Psoas muscle (tissue), 7 donors: ENCODE measurements at regions not wholly inside any gene's neighbourhood (a gene's known extent, or its start where the extent isn't known, plus 50 kb on each side); places are given as distances from the start of the nearest gene placed in this dataset.

Experiments used
- ATAC-seq, 4 donors: fragments of 200-7000 bp; cut with Tn5 transposase; one replicate each; pipeline ENCODE4 v1.9.1; 2020; ENCODE audit warnings: moderate library complexity in 3 of 4, mild to moderate bottlenecking in 2 of 4
- DNase-seq, 2 donors: peaks; one replicate each; pipeline ENCODE4 v3.0.0-alpha.2; 2020
- H3K27ac ChIP-seq: fragments of 200-600 bp; one replicate; pipeline ENCODE4 v1.8.0; 2022
- H3K27me3 ChIP-seq, 3 donors: fragments of 200-600 bp in 1 of 3; one replicate each; pipeline versions ENCODE4 v1.6.1 to v1.8.0; 2013 to 2022; ENCODE audit warnings: low read length in 2 of 3, mild to moderate bottlenecking in 2 of 3, moderate library complexity in 1 of 3; ENCODE audit not compliant: insufficient read depth in 3 of 3
- H3K36me3 ChIP-seq, 2 donors: fragments of 200-600 bp in 1 of 2; one replicate each; pipeline versions ENCODE4 v1.6.1 to v1.8.0; 2013 to 2022; ENCODE audit warnings: low read depth in 1 of 2, mild to moderate bottlenecking in 1 of 2, moderate library complexity in 1 of 2; ENCODE audit not compliant: insufficient read depth in 1 of 2
- H3K4me1 ChIP-seq: fragments of 200-600 bp; one replicate; pipeline ENCODE4 v1.8.0; 2022
- H3K4me3 ChIP-seq: fragments of 200-600 bp; one replicate; pipeline ENCODE4 v1.8.0; 2022; ENCODE audit warnings: mild to moderate bottlenecking
- H3K9me3 ChIP-seq: fragments of 200-600 bp; one replicate; pipeline ENCODE4 v1.8.0; 2022
- CTCF ChIP-seq: fragments of 200-600 bp; IDR thresholded peaks from one replicate; pipeline ENCODE4 v1.8.0; 2022; ENCODE audit warnings: antibody characterized with exemption
- WGBS, 3 donors: extraction: QIAGEN DNeasy Blood & Tissue Kit; methylation state at CpG; one replicate each; pipeline versions ENCODE4 v1.1.6 to v1.1.7; 2013; 5-methylcytosine and 5-hydroxymethylcytosine counted together
- intact Hi-C, 2 donors: fragments of 100-400 bp; cut with DNase I; formaldehyde crosslinking; loops; one replicate each; pipeline versions ENCODE4 v1.11.0 to v1.14.2; 2022
- donor health status: healthy with polysubstance abuse.
- donor health status: DM: no; HTN: no; CAD: no; lungs with moderate emphysema.
- donor health status: Bipolar disorder and iron deficiency.
- donor health status: healthy.
- donor health status: DM: yes; HTN: yes; CAD: no.
- donor health status: DM: no; HTN: no; CAD: no.
- donor health status: DM: yes; HTN: yes; CAD: no.

- H3K4me3 ChIP-seq, result no peak overlapping the region
- H3K9me3 ChIP-seq, result no peaks in the 10 kb centered on the region
- no peaks in the 10 kb centered on the region for H3K27me3 ChIP-seq
- TF ChIP-seq CTCF, result no peak
- H3K4me1 ChIP-seq, result no peaks in the 10 kb centered on the region
- WGBS, 3 donors, result 72 to 88% (median 85%) methylated on average over 3 of the region's 3 CpGs
- H3K36me3 ChIP-seq, result no peaks in the 10 kb centered on the region
- no peak overlapping the region for H3K27ac ChIP-seq
- intact Hi-C loops, result no loop called here
- ATAC-seq (no peak), DNase-seq (no peak)
These were observed 115.6 kb downstream of the BTG1 start for GRCh38 chr12:92029902-92030586.

DNA sequence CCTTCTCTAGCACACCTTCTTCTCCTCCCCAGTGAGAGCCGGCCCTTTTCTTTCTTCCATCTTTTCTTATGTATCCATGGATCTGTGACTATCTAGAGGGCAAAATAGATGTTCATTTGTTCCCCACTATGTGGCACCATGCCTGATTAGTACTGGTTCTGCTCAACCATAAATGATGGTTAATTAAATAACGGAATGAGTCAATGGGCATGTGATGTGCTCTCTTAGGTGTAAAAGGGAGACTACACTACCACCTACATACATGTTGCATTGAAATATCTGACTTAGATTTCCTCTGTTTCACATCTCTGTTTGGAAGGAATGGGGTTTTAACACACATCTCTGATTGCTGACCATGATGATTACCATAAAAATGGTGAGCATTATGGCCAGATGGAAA, 116.5 kb downstream of the BTG1 start:
- intact Hi-C loops, result no loop called here
- H3K9me3 ChIP-seq, result no peaks in the 10 kb centered on the region
- ATAC-seq, result no peak
- 92 to 94% (median 93%) methylated on average over 2 of the region's 2 CpGs for WGBS, 3 donors
- H3K4me3 ChIP-seq, result no peak overlapping the region
- no peak for TF ChIP-seq CTCF
- no peaks in the 10 kb centered on the region for H3K4me1 ChIP-seq
- no peak for DNase-seq
- no peaks in the 10 kb centered on the region for H3K36me3 ChIP-seq
- no peaks in the 10 kb centered on the region for H3K27me3 ChIP-seq
- no peak overlapping the region for H3K27ac ChIP-seq

- intact Hi-C loops, result no loop called here
- Histone ChIP-seq H3K27me3 (no peaks in the 10 kb centered on the region), H3K36me3 (no peaks in the 10 kb centered on the region), H3K27ac (no peak overlapping the region), H3K4me3 (no peak overlapping the region), H3K4me1 (no peaks in the 10 kb centered on the region), H3K9me3 (no peaks in the 10 kb centered on the region)
- TF ChIP-seq CTCF, result no peak
- ATAC-seq (no peak), DNase-seq (no peak)
- WGBS, 3 donors, result 36 to 41% (median 39%) methylated on average over 1 of the region's 1 CpG
These were observed 117.3 kb downstream of the BTG1 start for GRCh38 chr12:92028441-92028709.

- DNase-seq (no peak), ATAC-seq (no peak)
- TF ChIP-seq CTCF, result no peak
- no peak overlapping the region for H3K27ac ChIP-seq
- WGBS, 3 donors, result 59 to 74% (median 64%) methylated on average over 4 of the region's 4 CpGs
- H3K9me3 ChIP-seq, result no peaks in the 10 kb centered on the region
- H3K4me3 ChIP-seq, result no peak overlapping the region
- intact Hi-C loops, result no loop called here
- no peaks in the 10 kb centered on the region for H3K4me1 ChIP-seq
- no peaks in the 10 kb centered on the region for H3K36me3 ChIP-seq
- no peaks in the 10 kb centered on the region for H3K27me3 ChIP-seq
These were observed 117.8 kb downstream of the BTG1 start for GRCh38 chr12:92027701-92028440.

DNA sequence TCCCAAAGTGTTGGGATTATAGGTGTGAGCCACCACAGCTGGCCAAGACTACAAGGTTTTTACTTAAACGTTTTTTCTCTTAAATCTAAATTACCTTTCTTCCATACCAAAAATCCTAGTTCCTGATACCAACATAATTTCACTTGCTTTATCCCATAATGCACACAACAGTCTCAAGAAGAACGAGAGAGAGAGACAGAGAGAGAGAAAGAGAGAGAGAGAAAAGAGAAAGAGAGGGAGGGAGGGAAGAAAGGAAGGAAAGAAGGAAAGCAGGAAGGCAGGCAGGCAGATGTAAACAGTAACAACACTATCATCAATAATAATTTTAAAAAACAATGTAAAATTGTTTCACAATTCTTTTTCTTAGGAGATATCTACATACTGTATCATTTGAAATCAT, 118.4 kb downstream of the BTG1 start:
- Histone ChIP-seq H3K36me3 (no peaks in the 10 kb centered on the region), H3K9me3 (no peaks in the 10 kb centered on the region), H3K27me3 (no peaks in the 10 kb centered on the region), H3K4me1 (no peaks in the 10 kb centered on the region), H3K27ac (no peak overlapping the region), H3K4me3 (no peak overlapping the region)
- WGBS, 3 donors, result 77 to 86% (median 78%) methylated on average over 2 of the region's 2 CpGs
- no peak for DNase-seq
- ATAC-seq, result no peak
- intact Hi-C loops, result no loop called here
- no peak for TF ChIP-seq CTCF
